ENCODE measurements at regions not wholly inside any gene's neighbourhood (a gene's known extent, or its start where the extent isn't known, plus 50 kb on each side); places are given as distances from the start of the nearest gene placed in this dataset.

DNA sequence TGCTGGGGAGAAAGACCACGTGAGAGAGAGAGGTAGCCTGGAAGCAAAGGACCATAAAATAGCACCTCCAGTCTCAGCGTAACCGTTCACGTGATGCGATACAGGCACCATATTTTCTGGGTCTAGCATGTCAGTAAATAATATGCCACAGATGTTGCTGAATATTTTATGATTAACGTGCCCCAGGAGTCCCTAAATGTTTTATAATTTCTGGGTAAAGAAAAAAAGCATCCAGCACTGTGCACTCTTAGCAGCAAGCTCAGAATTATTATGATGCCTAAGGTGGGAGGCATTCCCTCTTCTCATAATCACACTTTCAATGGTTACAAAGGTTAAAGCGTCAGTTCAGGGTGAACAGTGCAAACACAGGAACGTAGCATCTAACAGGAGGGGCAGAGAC lies 121.8 kb downstream of the CAVIN4 start:
- no peak for DNase-seq (ENCODE audit: low spot score)
- TF ChIP-seq, protein P1, sequence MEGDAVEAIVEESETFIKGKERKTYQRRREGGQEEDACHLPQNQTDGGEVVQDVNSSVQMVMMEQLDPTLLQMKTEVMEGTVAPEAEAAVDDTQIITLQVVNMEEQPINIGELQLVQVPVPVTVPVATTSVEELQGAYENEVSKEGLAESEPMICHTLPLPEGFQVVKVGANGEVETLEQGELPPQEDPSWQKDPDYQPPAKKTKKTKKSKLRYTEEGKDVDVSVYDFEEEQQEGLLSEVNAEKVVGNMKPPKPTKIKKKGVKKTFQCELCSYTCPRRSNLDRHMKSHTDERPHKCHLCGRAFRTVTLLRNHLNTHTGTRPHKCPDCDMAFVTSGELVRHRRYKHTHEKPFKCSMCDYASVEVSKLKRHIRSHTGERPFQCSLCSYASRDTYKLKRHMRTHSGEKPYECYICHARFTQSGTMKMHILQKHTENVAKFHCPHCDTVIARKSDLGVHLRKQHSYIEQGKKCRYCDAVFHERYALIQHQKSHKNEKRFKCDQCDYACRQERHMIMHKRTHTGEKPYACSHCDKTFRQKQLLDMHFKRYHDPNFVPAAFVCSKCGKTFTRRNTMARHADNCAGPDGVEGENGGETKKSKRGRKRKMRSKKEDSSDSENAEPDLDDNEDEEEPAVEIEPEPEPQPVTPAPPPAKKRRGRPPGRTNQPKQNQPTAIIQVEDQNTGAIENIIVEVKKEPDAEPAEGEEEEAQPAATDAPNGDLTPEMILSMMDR (IDR thresholded peaks at IDR 0.05; ENCODE audit: poor library complexity, severe bottlenecking): no peak
- H3K4me3 ChIP-seq (ENCODE audit: severe bottlenecking): no peak overlapping the region
- no peaks in the 10 kb centered on the region for H3K27me3 ChIP-seq (ENCODE audit: insufficient read depth, poor library complexity, severe bottlenecking)
- no peaks in the 10 kb centered on the region for H3K36me3 ChIP-seq (ENCODE audit: low read depth)
- no peaks in the 10 kb centered on the region for H3K4me1 ChIP-seq (ENCODE audit: insufficient read depth, poor library complexity, severe bottlenecking)
- no peak for ATAC-seq (ENCODE audit: low read depth)
- H3K27ac ChIP-seq (ENCODE audit: poor library complexity, severe bottlenecking): no peak overlapping the region
- no peaks in the 10 kb centered on the region for H3K9me3 ChIP-seq (ENCODE audit: severe bottlenecking)

DNA sequence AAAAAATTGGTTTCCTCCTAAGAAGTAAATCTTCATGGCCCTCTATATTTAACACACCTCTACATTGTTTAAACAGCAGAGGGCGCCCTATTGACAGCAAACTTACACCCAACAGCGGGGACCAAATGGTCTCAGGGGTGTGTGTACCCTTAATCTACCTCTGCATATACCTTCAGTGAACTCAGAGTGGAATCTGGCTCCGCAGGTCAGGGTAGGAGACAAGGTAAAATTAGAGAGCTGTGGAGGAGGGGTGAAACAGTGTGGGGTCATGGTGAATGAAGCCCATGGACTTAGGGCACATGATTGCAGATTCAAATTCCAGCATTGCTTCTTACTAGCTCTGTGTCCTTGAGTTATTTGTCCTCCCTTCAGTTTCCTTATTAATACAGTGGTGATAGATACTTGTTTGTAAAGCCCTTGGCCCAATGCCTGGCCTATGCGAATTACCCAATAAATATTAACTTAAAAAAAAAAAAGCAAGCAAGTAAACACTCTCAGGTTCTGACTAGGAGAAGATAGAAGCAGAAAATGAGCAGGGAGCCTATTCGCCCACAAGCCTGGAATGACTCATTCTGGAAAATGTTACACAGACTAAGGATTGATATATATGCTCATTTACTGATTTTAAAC lies 122.9 kb downstream of the CAVIN4 start:
- ATAC-seq (ENCODE audit: low read depth) (no peak), DNase-seq (ENCODE audit: low spot score) (no peak)
- H3K36me3 ChIP-seq (ENCODE audit: low read depth): no peaks in the 10 kb centered on the region
- TF ChIP-seq, protein P1 (IDR thresholded peaks at IDR 0.05; ENCODE audit: poor library complexity, severe bottlenecking): peak; percentile 43
- no peak overlapping the region for H3K4me3 ChIP-seq (ENCODE audit: severe bottlenecking)
- no peaks in the 10 kb centered on the region for H3K9me3 ChIP-seq (ENCODE audit: severe bottlenecking)
- no peak overlapping the region for H3K27ac ChIP-seq (ENCODE audit: poor library complexity, severe bottlenecking)
- no peaks in the 10 kb centered on the region for H3K4me1 ChIP-seq (ENCODE audit: insufficient read depth, poor library complexity, severe bottlenecking)
- H3K27me3 ChIP-seq (ENCODE audit: insufficient read depth, poor library complexity, severe bottlenecking): no peaks in the 10 kb centered on the region

DNA sequence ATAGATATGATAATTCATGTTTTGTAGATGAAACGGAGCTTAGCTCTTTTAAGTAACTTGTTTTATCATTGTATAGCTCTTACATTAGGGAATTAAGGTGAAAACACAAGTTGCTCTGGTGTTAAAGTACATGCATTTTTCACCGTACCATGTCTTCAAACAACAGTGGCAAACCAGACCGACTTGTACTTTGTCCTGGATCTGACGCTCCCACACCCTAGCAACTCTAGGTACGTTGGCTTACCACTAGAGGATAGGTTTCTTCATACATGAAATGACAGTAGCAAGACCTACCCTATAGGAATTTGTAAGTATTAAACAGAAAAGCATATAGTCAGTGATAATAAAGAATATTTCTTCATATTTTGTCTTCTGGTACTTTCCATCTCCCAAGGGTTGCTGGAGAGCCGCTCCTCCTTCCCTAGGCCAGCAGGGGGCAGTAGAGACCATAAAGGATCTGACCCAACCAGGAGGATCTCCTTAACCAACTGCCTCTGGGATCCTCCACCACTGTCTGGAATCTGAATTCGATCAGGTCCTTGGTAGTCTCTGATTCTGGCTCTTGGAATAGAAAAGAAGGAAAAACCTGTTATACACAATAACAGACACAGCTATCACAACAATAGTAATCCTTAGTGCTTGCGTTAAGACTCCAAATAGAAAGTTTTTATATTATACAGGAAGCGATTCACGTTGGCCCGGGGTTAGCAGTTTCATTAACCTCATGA lies 136.7 kb downstream of the CAVIN4 start:
- no peak overlapping the region for H3K27ac ChIP-seq (ENCODE audit: poor library complexity, severe bottlenecking)
- no peaks in the 10 kb centered on the region for H3K9me3 ChIP-seq (ENCODE audit: severe bottlenecking)
- no peaks in the 10 kb centered on the region for H3K4me1 ChIP-seq (ENCODE audit: insufficient read depth, poor library complexity, severe bottlenecking)
- no peak for DNase-seq (ENCODE audit: low spot score)
- ATAC-seq (ENCODE audit: low read depth): peak; percentile 56; the same call in 1 of the 3 replicates
- no peak overlapping the region for H3K4me3 ChIP-seq (ENCODE audit: severe bottlenecking)
- no peaks in the 10 kb centered on the region for H3K36me3 ChIP-seq (ENCODE audit: low read depth)
- no peaks in the 10 kb centered on the region for H3K27me3 ChIP-seq (ENCODE audit: insufficient read depth, poor library complexity, severe bottlenecking)
- TF ChIP-seq, protein P1 (IDR thresholded peaks at IDR 0.05; ENCODE audit: poor library complexity, severe bottlenecking): peak; percentile 80

DNA sequence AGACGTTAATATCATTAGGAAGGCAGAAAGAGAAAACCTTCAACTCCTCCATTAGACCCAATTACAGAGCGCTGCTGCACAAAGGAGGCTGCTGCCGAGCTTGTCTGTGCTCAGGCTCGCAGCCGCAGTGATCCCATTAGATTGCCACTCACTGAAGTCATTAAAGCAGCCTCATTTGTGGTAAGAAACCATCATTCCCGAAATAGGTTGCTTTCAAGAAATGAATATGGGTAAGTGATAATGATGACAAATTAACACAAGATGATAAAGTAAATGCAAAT lies 137.2 kb downstream of the CAVIN4 start:
- Histone ChIP-seq H3K36me3 (ENCODE audit: low read depth) (no peaks in the 10 kb centered on the region), H3K27ac (ENCODE audit: poor library complexity, severe bottlenecking) (no peak overlapping the region), H3K27me3 (ENCODE audit: insufficient read depth, poor library complexity, severe bottlenecking) (no peaks in the 10 kb centered on the region), H3K4me1 (ENCODE audit: insufficient read depth, poor library complexity, severe bottlenecking) (no peaks in the 10 kb centered on the region), H3K4me3 (ENCODE audit: severe bottlenecking) (no peak overlapping the region), H3K9me3 (ENCODE audit: severe bottlenecking) (no peaks in the 10 kb centered on the region)
- DNase-seq (ENCODE audit: low spot score) (no peak), ATAC-seq (ENCODE audit: low read depth) (no peak)
- TF ChIP-seq, protein P1 (IDR thresholded peaks at IDR 0.05; ENCODE audit: poor library complexity, severe bottlenecking): no peak

DNA sequence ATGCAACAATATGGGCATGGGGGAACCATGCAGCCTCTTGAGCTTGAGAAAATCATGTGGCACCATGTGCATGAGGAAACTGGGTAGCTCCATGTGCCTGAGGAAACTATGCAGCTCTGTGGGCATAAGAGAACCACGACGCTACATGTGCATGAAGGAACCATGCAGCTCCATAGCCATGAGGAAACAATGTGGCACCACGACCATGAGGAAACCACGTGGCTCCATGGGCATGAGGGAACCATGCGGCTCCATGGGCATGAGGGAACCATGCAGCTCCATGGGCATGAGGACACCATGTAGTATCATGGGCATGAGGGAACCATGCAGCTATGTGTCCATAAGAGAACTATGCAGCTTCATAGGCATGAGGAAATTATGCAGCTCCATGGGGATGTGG lies 140.8 kb downstream of the CAVIN4 start:
- Histone ChIP-seq H3K27me3 (ENCODE audit: insufficient read depth, poor library complexity, severe bottlenecking) (no peaks in the 10 kb centered on the region), H3K4me1 (ENCODE audit: insufficient read depth, poor library complexity, severe bottlenecking) (no peaks in the 10 kb centered on the region), H3K9me3 (ENCODE audit: severe bottlenecking) (no peaks in the 10 kb centered on the region), H3K36me3 (ENCODE audit: low read depth) (no peaks in the 10 kb centered on the region), H3K4me3 (ENCODE audit: severe bottlenecking) (no peak overlapping the region), H3K27ac (ENCODE audit: poor library complexity, severe bottlenecking) (no peak overlapping the region)
- TF ChIP-seq, protein P1 (IDR thresholded peaks at IDR 0.05; ENCODE audit: poor library complexity, severe bottlenecking): no peak
- ATAC-seq (ENCODE audit: low read depth) (no peak), DNase-seq (ENCODE audit: low spot score) (no peak)
